LHCN-M2 (cell line): ENCODE measurements at regions not wholly inside any gene's neighbourhood (a gene's known extent, or its start where the extent isn't known, plus 50 kb on each side); places are given as distances from the start of the nearest gene placed in this dataset.

Experiments
- DNase-seq: peaks from one replicate; pipeline ENCODE4 v3.0.0-alpha.2; 2012; ENCODE audit warnings: low read depth

- peak; percentile 55 for DNase-seq
Observed at GRCh38 chr3:72008226-72008996, 223.5 kb upstream of the PROK2 start.

- no peak for DNase-seq
Observed at GRCh38 chr3:72006631-72007556, 221.9 kb upstream of the PROK2 start.

GRCh38 chr3:72004749-72005292 lies 219.9 kb upstream of the PROK2 start:
- DNase-seq: no peak

- no peak for DNase-seq
Observed at GRCh38 chr3:72003936-72004335, 219.0 kb upstream of the PROK2 start.

- no peak for DNase-seq
Observed at GRCh38 chr3:72001758-72002157, 216.8 kb upstream of the PROK2 start.

- peak; percentile 99 for DNase-seq
Observed at GRCh38 chr3:71998995-71999673, 214.2 kb upstream of the PROK2 start.

DNA sequence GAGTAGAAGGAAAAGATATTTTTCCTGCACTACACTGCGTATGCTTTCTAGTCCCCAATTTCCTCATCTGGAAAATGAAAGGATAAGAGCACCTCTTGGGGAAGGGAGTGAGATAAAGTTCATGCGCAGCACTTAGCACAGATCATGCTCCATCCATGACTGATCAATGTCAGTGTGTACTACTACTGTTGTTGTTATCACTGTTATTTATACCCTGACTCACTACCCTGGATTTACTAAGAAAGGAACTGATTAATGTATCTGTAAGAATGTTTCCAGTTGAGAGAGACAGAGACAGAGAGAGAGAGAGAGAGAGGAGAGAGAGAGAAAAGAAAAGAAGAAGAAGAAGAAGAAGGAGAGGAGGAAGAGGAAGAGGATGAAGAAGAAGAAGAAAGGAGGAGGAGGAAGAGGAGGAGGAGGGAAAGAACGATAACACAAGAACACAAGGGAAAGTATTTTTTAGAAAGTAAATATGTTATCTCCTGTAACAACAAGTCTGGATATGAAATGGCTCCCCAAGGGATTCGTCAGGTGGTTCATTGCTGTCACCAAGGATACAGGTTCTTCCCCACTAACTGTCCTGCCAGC lies 212.2 kb upstream of the PROK2 start:
- DNase-seq: no peak

DNA sequence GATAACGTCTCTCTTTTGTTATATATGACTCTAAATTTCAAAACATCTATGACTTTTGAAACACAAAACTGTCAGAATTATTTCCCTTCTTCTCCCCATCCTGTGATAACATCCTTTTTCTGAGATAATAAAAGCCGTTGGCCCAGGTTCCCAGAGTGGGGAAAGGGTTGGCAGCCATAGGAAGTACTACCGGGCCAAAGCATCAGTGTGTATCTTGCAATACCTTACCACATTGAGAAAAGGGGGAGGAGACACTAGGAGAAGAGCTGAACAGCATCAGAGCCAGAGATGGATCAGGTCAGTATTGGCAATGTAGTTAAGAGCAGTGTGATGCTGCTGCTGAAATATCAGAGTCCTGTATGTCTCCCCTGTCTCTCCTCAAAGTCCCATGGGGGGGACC lies 210.0 kb upstream of the PROK2 start:
- no peak for DNase-seq

DNA sequence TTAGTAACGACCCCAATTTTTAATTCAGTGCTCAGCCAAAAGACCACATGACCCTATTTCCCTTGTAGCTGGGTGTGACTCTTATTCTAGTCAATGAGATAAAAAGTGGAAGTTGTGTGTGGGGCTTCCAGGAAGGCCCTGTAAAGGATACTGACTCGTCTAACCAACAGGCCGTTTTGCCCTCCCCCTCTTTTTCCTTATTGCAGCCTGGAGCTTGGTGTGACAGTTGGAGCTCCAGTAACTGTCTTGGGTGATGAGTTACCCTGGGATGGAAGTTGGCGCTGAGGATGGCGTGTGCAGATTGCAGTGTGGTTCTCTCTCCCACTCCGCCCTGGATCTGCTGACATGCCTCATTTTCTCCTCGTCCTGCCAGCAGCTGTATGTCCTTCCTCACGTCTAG lies 209.3 kb upstream of the PROK2 start:
- DNase-seq: no peak

- DNase-seq: no peak
Observed at GRCh38 chr3:71991681-71992080, 206.7 kb upstream of the PROK2 start.

- DNase-seq: no peak
Observed at GRCh38 chr3:71991046-71991445, 206.1 kb upstream of the PROK2 start.

DNA sequence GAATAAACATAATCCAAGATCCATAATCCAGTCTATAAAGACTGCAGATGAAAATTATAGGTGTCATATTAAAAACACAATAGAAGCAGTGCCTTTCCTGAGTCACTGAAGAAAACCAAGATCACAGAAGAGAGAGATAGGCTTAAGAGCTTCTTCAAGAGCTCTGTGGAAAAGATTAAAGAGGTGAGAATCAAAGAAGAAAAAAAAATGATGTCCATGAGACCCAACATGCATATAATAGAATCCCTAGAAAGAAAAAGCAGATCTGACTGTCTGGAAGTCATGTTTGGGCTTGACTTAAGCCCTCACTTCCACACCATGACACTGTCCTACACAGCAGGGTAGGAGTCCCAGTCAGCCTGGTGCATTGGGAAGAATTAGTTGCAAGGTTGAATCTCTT lies 205.6 kb upstream of the PROK2 start:
- no peak for DNase-seq

GRCh38 chr3:71989165-71989564 lies 204.2 kb upstream of the PROK2 start:
- peak; percentile 78 for DNase-seq

DNA sequence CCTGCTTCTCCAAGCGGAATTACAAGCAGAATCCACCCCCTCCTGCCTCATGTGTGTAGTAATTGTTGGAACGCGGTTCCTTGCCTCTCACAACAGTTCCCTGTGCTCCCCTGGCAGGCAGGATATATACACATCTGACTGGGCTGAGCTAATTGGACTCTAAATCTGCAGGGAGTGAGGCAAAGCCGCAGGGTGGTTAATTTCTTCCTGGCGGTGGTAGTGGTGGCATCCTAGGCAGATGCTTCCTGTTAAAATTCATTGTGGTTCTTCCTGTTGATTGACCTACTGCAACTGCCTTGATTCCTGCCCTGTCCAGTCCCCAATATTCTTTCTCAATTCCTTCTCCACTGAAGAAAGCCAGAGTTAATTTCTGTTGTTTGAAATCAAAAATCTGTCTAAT lies 202.9 kb upstream of the PROK2 start:
- DNase-seq: peak; percentile 85

GRCh38 chr3:71987089-71987735 lies 202.3 kb upstream of the PROK2 start:
- peak; percentile 44 for DNase-seq

DNA sequence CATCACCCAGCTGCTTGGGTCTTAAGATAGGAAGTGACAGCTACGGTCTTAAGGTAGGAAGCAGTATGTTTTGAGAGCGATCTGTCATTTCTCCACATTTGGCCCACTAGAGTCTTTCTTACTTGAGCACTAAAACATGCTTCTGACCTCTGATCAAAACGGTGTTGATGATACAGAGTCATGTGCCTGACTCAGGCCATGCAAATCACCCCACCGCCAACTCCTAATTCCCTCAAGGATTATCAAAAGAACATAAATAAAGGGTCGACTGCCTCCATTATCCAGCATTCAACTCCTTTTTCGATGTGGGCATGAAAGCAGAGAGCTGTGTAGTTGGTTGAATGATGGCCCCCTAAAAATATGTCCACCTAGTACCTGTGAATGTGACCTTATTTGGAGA lies 201.7 kb upstream of the PROK2 start:
- no peak for DNase-seq

DNA sequence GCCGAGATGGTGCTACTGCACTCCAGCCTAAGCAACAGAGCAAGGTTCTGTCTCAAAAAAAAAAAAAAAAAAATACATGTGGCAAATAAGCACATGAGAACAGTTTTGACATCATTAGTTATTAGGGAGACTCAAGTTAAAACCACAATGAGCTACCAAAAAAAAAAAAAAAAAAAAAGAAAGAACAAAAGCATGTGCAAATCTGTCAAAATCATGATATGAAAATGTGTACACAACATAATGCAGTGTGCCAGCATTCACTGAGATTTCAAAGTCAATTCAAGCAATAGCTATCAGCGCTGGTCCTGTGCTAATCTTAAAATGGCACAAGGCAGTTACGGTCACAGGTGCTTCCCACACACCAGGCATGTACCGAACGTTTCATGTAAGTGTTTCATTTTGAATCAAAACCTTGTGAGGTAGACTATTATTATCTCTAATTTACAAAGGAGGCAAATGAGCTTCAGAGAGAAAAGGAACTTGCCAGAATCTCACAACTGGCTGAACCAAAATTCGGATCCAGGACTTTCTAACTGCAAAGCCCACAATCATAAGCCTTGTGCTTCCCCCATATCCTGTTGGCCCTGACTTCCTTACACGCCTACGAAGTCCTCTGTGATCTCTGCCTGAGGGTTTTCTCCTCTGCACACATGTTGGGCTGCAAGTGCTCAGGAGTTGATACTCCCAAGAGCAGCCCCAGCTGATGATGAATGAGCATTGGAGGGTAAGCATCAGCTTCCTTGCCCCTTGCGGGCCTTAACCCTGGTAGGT lies 200.1 kb upstream of the PROK2 start:
- no peak for DNase-seq

DNA sequence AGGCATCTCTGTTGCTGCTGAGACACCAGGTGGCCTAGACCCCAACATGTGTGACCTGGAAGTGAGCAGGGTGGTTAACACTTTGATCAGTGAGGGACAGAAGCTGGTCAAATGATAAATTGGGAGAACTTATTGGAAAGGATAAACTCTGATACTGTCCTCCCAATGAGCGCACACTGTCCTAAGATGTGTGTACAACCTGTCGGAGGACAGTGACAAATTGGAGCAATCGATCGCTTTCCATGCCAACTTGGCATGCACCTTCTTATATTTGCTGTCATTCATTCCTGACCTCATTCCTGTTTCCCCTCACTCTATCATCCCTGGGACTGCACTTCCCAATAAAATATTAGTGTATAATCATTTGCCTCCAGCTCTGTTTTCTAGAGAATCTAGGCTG lies 198.7 kb upstream of the PROK2 start:
- no peak for DNase-seq

DNA sequence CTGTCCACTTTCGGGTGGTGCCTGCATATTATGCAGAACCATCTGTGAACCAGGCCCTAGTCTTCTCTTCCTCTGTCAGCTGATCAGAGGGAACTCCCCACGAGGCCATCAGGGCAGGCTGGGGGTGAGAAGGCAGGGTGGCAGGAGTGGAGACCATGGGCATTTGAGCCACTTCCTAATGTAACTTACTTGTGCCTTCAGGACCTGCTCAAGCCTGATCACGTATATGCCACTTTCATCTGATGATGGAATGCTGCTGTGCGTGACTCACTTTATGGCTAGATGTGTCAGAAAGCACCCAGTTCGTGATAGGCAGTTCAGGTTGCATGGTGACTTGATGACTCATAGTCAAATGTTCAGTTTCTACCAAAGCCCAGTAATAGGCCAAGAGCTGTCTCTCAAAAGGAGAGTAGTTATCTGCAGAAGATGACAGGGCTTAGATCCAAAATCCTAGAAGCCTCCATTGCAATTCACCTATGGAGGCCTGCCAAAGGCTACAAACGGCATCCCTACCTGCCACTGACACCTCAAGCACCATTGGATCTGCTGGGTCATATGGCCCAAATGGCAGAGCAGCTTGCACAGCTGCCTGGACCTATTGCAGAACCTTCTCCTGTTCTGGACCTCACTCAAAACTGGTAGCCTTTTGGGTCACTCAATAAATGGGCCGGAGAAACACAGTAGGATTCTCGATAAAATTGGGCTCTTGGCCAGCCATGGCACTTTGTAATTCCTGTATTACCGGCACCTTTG lies 197.7 kb upstream of the PROK2 start:
- peak; percentile 96 for DNase-seq

GRCh38 chr3:71979175-71979574 lies 194.2 kb upstream of the PROK2 start:
- DNase-seq: no peak
